ENCODE measurements at regions not wholly inside any gene's neighbourhood (a gene's known extent, or its start where the extent isn't known, plus 50 kb on each side); places are given as distances from the start of the nearest gene placed in this dataset.

DNA sequence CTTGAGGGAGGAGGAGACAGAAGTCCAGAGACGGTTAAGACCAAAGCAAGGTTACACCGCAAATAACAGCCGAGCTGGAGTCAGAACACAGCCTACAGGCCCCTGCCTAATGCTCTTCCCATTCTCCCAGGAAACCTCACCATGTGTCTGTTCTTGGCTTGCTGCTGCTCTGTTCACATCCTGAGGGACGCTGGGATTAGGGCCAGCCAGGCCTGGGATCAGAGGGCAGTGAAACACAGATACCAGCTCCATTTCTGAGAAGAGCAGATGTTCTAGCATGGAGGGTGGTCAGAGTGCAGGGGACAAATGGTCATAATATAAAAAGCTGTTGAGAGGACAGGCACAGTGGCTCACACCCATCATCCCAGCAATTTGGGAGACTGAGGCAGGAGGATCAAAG is 124.8 kb upstream of the LARP1 start:
- H3K36me3 ChIP-seq (ENCODE audit: control insufficient read depth, insufficient read depth, low read length), result no peaks in the 10 kb centered on the region
- H3K27me3 ChIP-seq (replicated peaks; ENCODE audit: control insufficient read depth, insufficient read depth, low read length), result no peaks in the 10 kb centered on the region
- TF ChIP-seq, protein P1, sequence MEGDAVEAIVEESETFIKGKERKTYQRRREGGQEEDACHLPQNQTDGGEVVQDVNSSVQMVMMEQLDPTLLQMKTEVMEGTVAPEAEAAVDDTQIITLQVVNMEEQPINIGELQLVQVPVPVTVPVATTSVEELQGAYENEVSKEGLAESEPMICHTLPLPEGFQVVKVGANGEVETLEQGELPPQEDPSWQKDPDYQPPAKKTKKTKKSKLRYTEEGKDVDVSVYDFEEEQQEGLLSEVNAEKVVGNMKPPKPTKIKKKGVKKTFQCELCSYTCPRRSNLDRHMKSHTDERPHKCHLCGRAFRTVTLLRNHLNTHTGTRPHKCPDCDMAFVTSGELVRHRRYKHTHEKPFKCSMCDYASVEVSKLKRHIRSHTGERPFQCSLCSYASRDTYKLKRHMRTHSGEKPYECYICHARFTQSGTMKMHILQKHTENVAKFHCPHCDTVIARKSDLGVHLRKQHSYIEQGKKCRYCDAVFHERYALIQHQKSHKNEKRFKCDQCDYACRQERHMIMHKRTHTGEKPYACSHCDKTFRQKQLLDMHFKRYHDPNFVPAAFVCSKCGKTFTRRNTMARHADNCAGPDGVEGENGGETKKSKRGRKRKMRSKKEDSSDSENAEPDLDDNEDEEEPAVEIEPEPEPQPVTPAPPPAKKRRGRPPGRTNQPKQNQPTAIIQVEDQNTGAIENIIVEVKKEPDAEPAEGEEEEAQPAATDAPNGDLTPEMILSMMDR (IDR thresholded peaks at IDR 0.05; ENCODE audit: insufficient read depth, low read length, poor library complexity, severe bottlenecking), result no peak
- no peak overlapping the region for H3K4me3 ChIP-seq (replicated peaks; ENCODE audit: low read depth, low read length)
- no peak for DNase-seq (ENCODE audit: extremely low read depth, insufficient read length)

DNA sequence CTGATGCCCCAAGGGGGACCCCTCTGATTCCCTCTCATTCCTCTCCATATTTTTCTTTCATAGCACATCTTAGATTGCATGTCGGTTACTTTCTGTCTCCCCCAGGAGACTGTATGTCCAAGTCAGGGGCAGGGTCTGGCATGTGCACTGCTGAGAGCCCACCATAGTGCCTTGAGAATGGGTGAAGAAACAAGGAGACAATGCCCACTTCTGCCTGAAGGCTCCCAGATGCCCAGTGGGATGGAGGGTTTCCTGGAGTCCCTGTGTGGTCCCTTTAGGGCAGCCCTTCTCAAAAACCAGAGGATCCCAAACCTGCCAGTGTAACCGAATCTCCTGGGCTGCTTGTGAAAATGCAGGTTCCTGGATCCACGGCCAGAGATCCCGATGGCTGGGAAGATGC is 126.5 kb upstream of the LARP1 start:
- Histone ChIP-seq H3K27me3 (replicated peaks; ENCODE audit: control insufficient read depth, insufficient read depth, low read length) (no peaks in the 10 kb centered on the region), H3K4me3 (replicated peaks; ENCODE audit: low read depth, low read length) (no peak overlapping the region), H3K36me3 (ENCODE audit: control insufficient read depth, insufficient read depth, low read length) (no peaks in the 10 kb centered on the region)
- TF ChIP-seq, protein P1 (IDR thresholded peaks at IDR 0.05; ENCODE audit: insufficient read depth, low read length, poor library complexity, severe bottlenecking), result no peak
- DNase-seq (ENCODE audit: extremely low read depth, insufficient read length), result no peak

DNA sequence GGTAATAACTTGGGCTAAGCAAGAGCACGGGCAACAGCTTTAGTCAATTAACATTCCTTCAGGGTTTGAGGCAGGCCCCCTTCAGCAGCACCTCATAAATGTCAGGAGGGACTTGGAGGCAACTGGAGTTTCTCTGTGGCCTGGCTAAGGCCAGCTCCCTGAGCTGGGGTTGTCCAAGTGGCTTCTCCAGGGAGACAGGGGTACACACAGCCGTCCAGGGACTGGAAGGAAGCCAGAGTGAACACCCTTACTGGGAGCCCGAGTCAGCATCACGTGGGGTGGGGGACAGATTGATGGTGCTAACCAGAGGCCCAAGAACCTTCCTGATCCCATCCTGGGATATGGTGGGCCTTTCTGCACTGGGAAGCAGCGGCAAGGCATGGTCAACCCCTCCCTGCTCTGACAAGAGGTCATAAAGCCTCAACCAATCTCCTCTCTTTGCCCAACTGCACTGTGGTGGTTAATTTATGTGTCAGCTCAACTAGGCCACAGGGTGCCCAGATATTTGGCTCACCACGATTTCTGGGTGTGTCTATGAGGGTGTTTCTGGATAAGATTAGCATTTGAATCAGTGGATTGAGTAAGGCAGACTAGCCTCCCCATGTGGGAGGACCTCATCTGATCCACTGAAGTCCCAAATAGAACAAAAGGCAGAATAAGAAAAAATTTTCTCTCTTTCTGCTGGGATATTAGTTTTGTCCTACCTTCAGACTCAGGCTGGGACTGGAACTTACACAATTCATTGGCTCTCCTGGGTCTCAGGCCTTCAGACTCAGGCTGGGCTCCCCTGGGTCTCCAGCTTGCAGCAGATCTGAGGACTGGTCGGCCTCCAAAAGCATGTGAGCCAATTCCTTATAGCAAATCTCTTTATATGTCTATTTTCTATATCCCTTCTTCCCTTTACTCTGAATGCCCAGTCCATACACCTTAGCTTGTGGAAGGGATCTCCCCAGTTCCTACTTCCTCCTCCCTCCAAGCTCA is 127.2 kb upstream of the LARP1 start:
- Histone ChIP-seq H3K27me3 (replicated peaks; ENCODE audit: control insufficient read depth, insufficient read depth, low read length) (no peaks in the 10 kb centered on the region), H3K36me3 (ENCODE audit: control insufficient read depth, insufficient read depth, low read length) (no peaks in the 10 kb centered on the region), H3K4me3 (replicated peaks; ENCODE audit: low read depth, low read length) (no peak overlapping the region)
- TF ChIP-seq, protein P1 (IDR thresholded peaks at IDR 0.05; ENCODE audit: insufficient read depth, low read length, poor library complexity, severe bottlenecking), result no peak
- no peak for DNase-seq (ENCODE audit: extremely low read depth, insufficient read length)

DNA sequence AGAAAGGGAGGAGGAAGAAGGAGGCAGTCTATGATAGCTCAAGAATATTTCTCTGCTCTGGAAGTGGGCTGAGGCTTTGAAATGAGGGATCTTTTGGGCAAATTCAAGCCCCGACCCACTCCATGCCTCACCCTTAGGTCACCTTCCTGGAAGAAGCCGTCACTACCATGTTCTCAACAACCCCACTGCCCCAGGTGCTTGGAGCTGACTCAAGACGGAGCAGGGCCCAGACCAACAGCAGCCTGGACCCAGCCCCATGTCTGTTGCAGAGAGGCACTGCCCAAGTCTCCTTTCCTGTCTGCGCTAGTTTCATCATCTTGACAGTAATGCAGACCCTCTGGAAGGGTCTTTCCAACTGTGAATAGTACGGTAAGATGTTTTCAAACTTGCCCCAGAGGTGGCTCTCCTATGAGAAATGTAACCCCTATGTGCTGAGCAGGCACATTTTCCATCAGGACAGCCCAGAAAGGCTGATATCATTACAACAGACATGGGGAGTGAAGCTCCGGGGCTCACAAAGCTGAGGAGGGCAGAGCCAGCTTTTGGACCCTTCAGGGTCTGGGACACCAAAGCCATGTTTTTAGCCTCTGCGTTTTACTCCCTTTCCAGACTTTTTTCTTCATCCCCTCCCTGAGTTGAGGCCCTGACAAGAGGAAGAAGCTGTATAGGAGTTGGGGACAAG is 128.2 kb upstream of the LARP1 start:
- Histone ChIP-seq H3K27me3 (replicated peaks; ENCODE audit: control insufficient read depth, insufficient read depth, low read length) (no peaks in the 10 kb centered on the region), H3K4me3 (replicated peaks; ENCODE audit: low read depth, low read length) (no peak overlapping the region), H3K36me3 (ENCODE audit: control insufficient read depth, insufficient read depth, low read length) (no peaks in the 10 kb centered on the region)
- DNase-seq (ENCODE audit: extremely low read depth, insufficient read length), result no peak
- TF ChIP-seq, protein P1 (IDR thresholded peaks at IDR 0.05; ENCODE audit: insufficient read depth, low read length, poor library complexity, severe bottlenecking), result no peak

DNA sequence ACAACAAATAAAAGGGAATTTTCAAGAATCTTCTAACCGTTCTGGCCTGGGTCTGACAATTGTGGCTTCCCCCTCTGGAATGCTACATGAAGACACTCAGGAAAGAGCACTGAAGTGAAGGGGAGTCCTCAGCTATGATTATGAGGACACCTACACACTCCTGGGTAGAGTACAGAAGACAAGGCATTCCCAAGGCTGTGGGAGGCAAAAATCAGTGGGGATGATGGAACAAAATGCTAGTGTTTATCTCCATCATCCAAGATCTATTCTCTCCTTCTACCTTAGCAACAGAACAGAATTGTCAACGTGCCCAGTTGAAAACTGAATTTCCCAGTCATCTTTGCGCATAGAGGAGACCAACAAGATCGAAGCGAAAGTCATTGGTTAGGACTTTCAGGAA is 130.1 kb upstream of the LARP1 start:
- no peak for DNase-seq (ENCODE audit: extremely low read depth, insufficient read length)
- Histone ChIP-seq H3K4me3 (replicated peaks; ENCODE audit: low read depth, low read length) (no peak overlapping the region), H3K27me3 (replicated peaks; ENCODE audit: control insufficient read depth, insufficient read depth, low read length) (no peaks in the 10 kb centered on the region), H3K36me3 (ENCODE audit: control insufficient read depth, insufficient read depth, low read length) (no peaks in the 10 kb centered on the region)
- TF ChIP-seq, protein P1 (IDR thresholded peaks at IDR 0.05; ENCODE audit: insufficient read depth, low read length, poor library complexity, severe bottlenecking), result no peak

All from GM06990 (cell line).